ENCODE measurements at regions not wholly inside any gene's neighbourhood (a gene's known extent, or its start where the extent isn't known, plus 50 kb on each side); places are given as distances from the start of the nearest gene placed in this dataset.

- TF ChIP-seq SUZ12 (IDR thresholded peaks at IDR 0.05; ENCODE audit: extremely low read depth, insufficient read depth, insufficient read length) (no peak), ZNF274 (IDR thresholded peaks at IDR 0.05; ENCODE audit: low read depth, low read length) (no peak), YY1 (IDR thresholded peaks at IDR 0.05; ENCODE audit: insufficient read depth, insufficient read length) (no peak)
Measured at GRCh38 chr6:142648036-142648451, 296.9 kb downstream of the HIVEP2 start.
